ENCODE measurements at regions not wholly inside any gene's neighbourhood (a gene's known extent, or its start where the extent isn't known, plus 50 kb on each side); places are given as distances from the start of the nearest gene placed in this dataset.

- Histone ChIP-seq H3K79me2 (ENCODE audit: insufficient read depth, low read length) (no peaks in the 10 kb centered on the region), H3K9ac (ENCODE audit: low read depth, low read length) (no peak overlapping the region), H3K27ac (ENCODE audit: low read length) (no peak overlapping the region), H3K36me3 (ENCODE audit: insufficient read depth, low read length) (no peaks in the 10 kb centered on the region), H4K20me1 (ENCODE audit: insufficient read depth, low read length) (no peaks in the 10 kb centered on the region), H3K4me2 (ENCODE audit: insufficient read depth, low read length) (no peak overlapping the region), H3K27me3 (ENCODE audit: insufficient read depth, low read length, poor library complexity) (peaks cover 4% of the 10 kb centered on the region), H3K9me3 (ENCODE audit: insufficient read depth, low read length, severe bottlenecking) (no peaks in the 10 kb centered on the region), H3K4me3 (ENCODE audit: low read depth in 1 of 2, low read length in 2 of 2) (no peak overlapping the region), H3K4me1 (ENCODE audit: insufficient read depth, low read length) (no peaks in the 10 kb centered on the region), H2AFZ (ENCODE audit: low read depth, low read length) (no peak overlapping the region)
- DNase-seq (no peak), ATAC-seq (ENCODE audit: insufficient read depth, low read depth) (no peak)
- TF ChIP-seq EZH2 (IDR thresholded peaks at IDR 0.05; ENCODE audit: borderline replicate concordance, low read depth, low read length, severe bottlenecking) (no peak), CTCF (IDR thresholded peaks at IDR 0.05; ENCODE audit: borderline replicate concordance, extremely low read depth, low read length, poor library complexity, severe bottlenecking) (no peak)
These were observed 584.2 kb downstream of the GALR1 start for GRCh38 chr18:77833807-77834206.

GRCh38 chr18:77851802-77852201, 602.2 kb downstream of the GALR1 start:
- TF ChIP-seq EZH2 (IDR thresholded peaks at IDR 0.05; ENCODE audit: borderline replicate concordance, low read depth, low read length, severe bottlenecking) (no peak), CTCF (IDR thresholded peaks at IDR 0.05; ENCODE audit: borderline replicate concordance, extremely low read depth, low read length, poor library complexity, severe bottlenecking) (no peak)
- H3K27ac ChIP-seq (ENCODE audit: low read length), result no peak overlapping the region
- no peak overlapping the region for H2AFZ ChIP-seq (ENCODE audit: low read depth, low read length)
- H3K79me2 ChIP-seq (ENCODE audit: insufficient read depth, low read length), result no peaks in the 10 kb centered on the region
- no peak overlapping the region for H3K4me2 ChIP-seq (ENCODE audit: insufficient read depth, low read length)
- H3K9ac ChIP-seq (ENCODE audit: low read depth, low read length), result no peak overlapping the region
- H3K27me3 ChIP-seq (ENCODE audit: insufficient read depth, low read length, poor library complexity), result peaks cover 4% of the 10 kb centered on the region
- H4K20me1 ChIP-seq (ENCODE audit: insufficient read depth, low read length), result no peaks in the 10 kb centered on the region
- H3K4me1 ChIP-seq (ENCODE audit: insufficient read depth, low read length), result no peaks in the 10 kb centered on the region
- H3K4me3 ChIP-seq (ENCODE audit: low read depth in 1 of 2, low read length in 2 of 2), result no peak overlapping the region
- H3K9me3 ChIP-seq (ENCODE audit: insufficient read depth, low read length, severe bottlenecking), result no peaks in the 10 kb centered on the region
- DNase-seq, result no peak
- H3K36me3 ChIP-seq (ENCODE audit: insufficient read depth, low read length), result no peaks in the 10 kb centered on the region
- no peak for ATAC-seq (ENCODE audit: insufficient read depth, low read depth)

- Histone ChIP-seq H2AFZ (ENCODE audit: low read depth, low read length) (no peak overlapping the region), H4K20me1 (ENCODE audit: insufficient read depth, low read length) (no peaks in the 10 kb centered on the region), H3K4me1 (ENCODE audit: insufficient read depth, low read length) (no peaks in the 10 kb centered on the region), H3K27ac (ENCODE audit: low read length) (no peak overlapping the region), H3K9ac (ENCODE audit: low read depth, low read length) (no peak overlapping the region), H3K79me2 (ENCODE audit: insufficient read depth, low read length) (no peaks in the 10 kb centered on the region), H3K36me3 (ENCODE audit: insufficient read depth, low read length) (no peaks in the 10 kb centered on the region), H3K9me3 (ENCODE audit: insufficient read depth, low read length, severe bottlenecking) (no peaks in the 10 kb centered on the region), H3K4me3 (ENCODE audit: low read depth in 1 of 2, low read length in 2 of 2) (no peak overlapping the region), H3K27me3 (ENCODE audit: insufficient read depth, low read length, poor library complexity) (peaks cover 6% of the 10 kb centered on the region), H3K4me2 (ENCODE audit: insufficient read depth, low read length) (no peak overlapping the region)
- ATAC-seq (ENCODE audit: insufficient read depth, low read depth), result no peak
- no peak for DNase-seq
- no peak for TF ChIP-seq EZH2 (IDR thresholded peaks at IDR 0.05; ENCODE audit: borderline replicate concordance, low read depth, low read length, severe bottlenecking)
- no peak for TF ChIP-seq CTCF (IDR thresholded peaks at IDR 0.05; ENCODE audit: borderline replicate concordance, extremely low read depth, low read length, poor library complexity, severe bottlenecking)
These were observed 604.2 kb downstream of the GALR1 start for GRCh38 chr18:77853859-77854258.

Data from DND-41 (cell line).